ENCODE measurements at regions not wholly inside any gene's neighbourhood (a gene's known extent, or its start where the extent isn't known, plus 50 kb on each side); places are given as distances from the start of the nearest gene placed in this dataset.

DNA sequence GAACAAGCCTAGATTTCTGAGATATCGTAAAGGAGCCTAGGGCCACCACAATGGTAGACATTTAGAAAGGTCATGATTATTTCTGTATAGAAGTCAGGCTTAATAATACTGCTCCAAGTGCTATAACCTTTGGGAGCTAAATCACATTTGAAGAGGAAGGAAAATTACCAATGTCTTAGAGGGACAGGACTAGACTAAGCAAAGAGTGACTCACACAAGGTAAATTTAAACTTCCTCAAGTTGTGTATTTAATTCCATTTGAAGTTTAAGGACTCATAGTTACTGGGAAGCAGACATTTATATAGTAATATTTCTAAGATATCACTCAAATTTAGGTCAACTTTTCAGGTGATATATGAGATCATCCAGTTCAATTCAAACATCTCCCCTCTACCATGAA is 227.6 kb upstream of the MME start:
- H3K27me3 ChIP-seq, result no peaks in the 10 kb centered on the region
- H3K4me1 ChIP-seq (ENCODE audit: insufficient read depth), result no peaks in the 10 kb centered on the region
- no peak for DNase-seq
- TF ChIP-seq EP300 (IDR thresholded peaks at IDR 0.05), result no peak
- no peak for TF ChIP-seq POLR2A (IDR thresholded peaks at IDR 0.05)
- TF ChIP-seq, protein P1, sequence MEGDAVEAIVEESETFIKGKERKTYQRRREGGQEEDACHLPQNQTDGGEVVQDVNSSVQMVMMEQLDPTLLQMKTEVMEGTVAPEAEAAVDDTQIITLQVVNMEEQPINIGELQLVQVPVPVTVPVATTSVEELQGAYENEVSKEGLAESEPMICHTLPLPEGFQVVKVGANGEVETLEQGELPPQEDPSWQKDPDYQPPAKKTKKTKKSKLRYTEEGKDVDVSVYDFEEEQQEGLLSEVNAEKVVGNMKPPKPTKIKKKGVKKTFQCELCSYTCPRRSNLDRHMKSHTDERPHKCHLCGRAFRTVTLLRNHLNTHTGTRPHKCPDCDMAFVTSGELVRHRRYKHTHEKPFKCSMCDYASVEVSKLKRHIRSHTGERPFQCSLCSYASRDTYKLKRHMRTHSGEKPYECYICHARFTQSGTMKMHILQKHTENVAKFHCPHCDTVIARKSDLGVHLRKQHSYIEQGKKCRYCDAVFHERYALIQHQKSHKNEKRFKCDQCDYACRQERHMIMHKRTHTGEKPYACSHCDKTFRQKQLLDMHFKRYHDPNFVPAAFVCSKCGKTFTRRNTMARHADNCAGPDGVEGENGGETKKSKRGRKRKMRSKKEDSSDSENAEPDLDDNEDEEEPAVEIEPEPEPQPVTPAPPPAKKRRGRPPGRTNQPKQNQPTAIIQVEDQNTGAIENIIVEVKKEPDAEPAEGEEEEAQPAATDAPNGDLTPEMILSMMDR (IDR thresholded peaks at IDR 0.05), result no peak
- H3K4me3 ChIP-seq, result no peak overlapping the region
- H3K9me3 ChIP-seq, result no peaks in the 10 kb centered on the region
- 38 to 94% (median 90%) methylated on average over 1 of the region's 1 CpG for WGBS, 3 donors
- H3K27ac ChIP-seq, result no peak overlapping the region
- intact Hi-C loops (cut with DNase I), result no loop called here
- no peaks in the 10 kb centered on the region for H3K36me3 ChIP-seq

DNA sequence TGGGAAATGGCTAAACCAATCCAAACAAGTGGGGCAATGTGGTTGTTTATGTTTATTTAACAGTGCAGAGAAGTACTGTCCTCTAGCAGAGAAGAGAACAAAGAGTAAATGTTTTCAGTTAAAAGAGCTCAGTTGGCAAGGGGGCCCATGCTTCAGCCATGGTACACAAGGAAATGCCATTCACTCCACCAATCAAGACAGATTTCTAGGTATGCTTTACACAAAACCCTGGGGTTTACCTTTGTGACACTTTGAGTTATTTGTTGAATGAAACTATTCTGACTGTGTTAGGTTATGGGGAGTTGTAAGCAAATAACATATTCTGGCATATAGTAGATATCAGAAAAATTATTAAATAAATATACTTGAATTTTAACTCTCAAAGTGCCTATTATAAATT is 228.5 kb upstream of the MME start:
- no peaks in the 10 kb centered on the region for H3K36me3 ChIP-seq
- H3K27ac ChIP-seq, result no peak overlapping the region
- no peaks in the 10 kb centered on the region for H3K4me1 ChIP-seq (ENCODE audit: insufficient read depth)
- H3K4me3 ChIP-seq, result no peak overlapping the region
- TF ChIP-seq EP300 (IDR thresholded peaks at IDR 0.05) (no peak), POLR2A (IDR thresholded peaks at IDR 0.05) (no peak)
- TF ChIP-seq, protein P1 (IDR thresholded peaks at IDR 0.05), result no peak
- no peak for DNase-seq
- no peaks in the 10 kb centered on the region for H3K27me3 ChIP-seq
- no peaks in the 10 kb centered on the region for H3K9me3 ChIP-seq
- intact Hi-C loops (cut with DNase I), result no loop called here

DNA sequence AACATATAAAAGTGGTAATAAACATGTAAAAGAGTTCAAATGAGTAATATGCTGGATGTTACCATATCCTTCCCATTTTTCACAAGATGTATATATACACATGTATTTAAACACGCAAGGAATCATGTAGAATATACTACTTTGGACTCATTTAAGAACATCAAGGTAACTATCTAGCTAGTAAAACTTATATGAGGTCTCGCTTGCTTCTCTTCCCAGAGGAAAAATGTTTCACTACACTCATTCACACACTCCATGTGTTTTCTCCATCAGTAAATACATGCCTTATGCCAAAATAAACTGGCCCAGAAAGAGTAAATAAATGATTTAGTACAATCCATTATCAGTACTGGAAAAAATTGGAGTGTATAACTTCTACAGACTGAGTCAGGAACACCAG is 229.2 kb upstream of the MME start:
- no peak overlapping the region for H3K4me3 ChIP-seq
- no peaks in the 10 kb centered on the region for H3K36me3 ChIP-seq
- H3K9me3 ChIP-seq, result no peaks in the 10 kb centered on the region
- no peak for DNase-seq
- WGBS, 3 donors, result 66 to 81% (median 70%) methylated on average over 2 of the region's 2 CpGs
- intact Hi-C loops (cut with DNase I), result no loop called here
- no peaks in the 10 kb centered on the region for H3K4me1 ChIP-seq (ENCODE audit: insufficient read depth)
- H3K27ac ChIP-seq, result no peak overlapping the region
- TF ChIP-seq, protein P1 (IDR thresholded peaks at IDR 0.05), result no peak
- TF ChIP-seq POLR2A (IDR thresholded peaks at IDR 0.05) (no peak), EP300 (IDR thresholded peaks at IDR 0.05) (no peak)
- H3K27me3 ChIP-seq, result no peaks in the 10 kb centered on the region

DNA sequence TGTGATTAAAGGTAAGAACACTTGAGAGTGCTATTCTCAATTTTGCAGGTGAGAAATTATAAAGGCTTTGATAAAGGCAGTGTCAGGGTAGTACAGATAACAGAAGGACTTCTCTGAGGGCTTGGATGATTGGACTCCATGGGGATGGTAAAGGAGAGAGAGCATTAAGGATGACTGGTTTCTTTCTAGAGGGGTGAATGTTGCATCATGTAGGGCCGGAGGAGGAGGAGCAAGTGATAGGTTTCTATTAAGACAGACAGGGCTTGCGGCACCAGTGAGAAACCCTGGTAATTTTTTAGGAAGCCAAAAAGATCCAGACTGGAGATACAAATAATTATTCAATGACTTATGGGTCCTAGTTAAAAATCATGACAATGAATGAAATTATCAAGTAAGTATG is 230.7 kb upstream of the MME start:
- no peak overlapping the region for H3K4me3 ChIP-seq
- WGBS, 3 donors, result 72 to 98% (median 94%) methylated on average over 2 of the region's 2 CpGs
- no peak for DNase-seq
- no peaks in the 10 kb centered on the region for H3K36me3 ChIP-seq
- H3K9me3 ChIP-seq, result no peaks in the 10 kb centered on the region
- no peak overlapping the region for H3K27ac ChIP-seq
- intact Hi-C loops (cut with DNase I), result no loop called here
- H3K4me1 ChIP-seq (ENCODE audit: insufficient read depth), result no peaks in the 10 kb centered on the region
- H3K27me3 ChIP-seq, result no peaks in the 10 kb centered on the region
- TF ChIP-seq POLR2A (IDR thresholded peaks at IDR 0.05), result no peak
- TF ChIP-seq, protein P1 (IDR thresholded peaks at IDR 0.05), result no peak
- TF ChIP-seq EP300 (IDR thresholded peaks at IDR 0.05), result no peak

DNA sequence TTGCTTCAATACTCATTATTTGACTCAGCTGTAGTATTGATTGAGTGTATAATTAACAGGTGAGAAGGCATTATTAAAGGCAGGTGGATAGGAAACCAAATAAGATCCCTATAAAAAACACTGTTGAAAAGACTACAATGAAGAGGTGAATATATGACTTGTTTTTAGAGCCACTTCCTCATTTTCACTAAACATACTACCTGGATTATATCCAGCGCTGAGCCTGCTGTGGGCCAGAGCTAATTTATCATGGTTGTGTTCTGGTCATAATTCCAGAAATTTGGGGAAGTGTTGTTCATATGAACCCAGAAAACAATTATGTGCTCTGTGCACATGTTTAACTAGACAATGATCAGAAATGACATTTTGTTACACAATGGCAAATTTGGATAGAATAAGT is 235.3 kb upstream of the MME start:
- Histone ChIP-seq H3K4me1 (ENCODE audit: insufficient read depth) (no peaks in the 10 kb centered on the region), H3K27ac (no peak overlapping the region), H3K9me3 (no peaks in the 10 kb centered on the region), H3K27me3 (no peaks in the 10 kb centered on the region), H3K36me3 (no peaks in the 10 kb centered on the region), H3K4me3 (no peak overlapping the region)
- intact Hi-C loops (cut with DNase I), result no loop called here
- 73 to 92% (median 86%) methylated on average over 1 of the region's 1 CpG for WGBS, 3 donors
- no peak for TF ChIP-seq POLR2A (IDR thresholded peaks at IDR 0.05)
- no peak for TF ChIP-seq EP300 (IDR thresholded peaks at IDR 0.05)
- TF ChIP-seq, protein P1 (IDR thresholded peaks at IDR 0.05), result no peak
- DNase-seq, result no peak
